ENCODE measurements at regions not wholly inside any gene's neighbourhood (a gene's known extent, or its start where the extent isn't known, plus 50 kb on each side); places are given as distances from the start of the nearest gene placed in this dataset.

- DNase-seq (ENCODE audit: extremely low read depth in 1 of 2, low read depth in 1 of 2), result no peak
These were observed 460.8 kb downstream of the TAF11L14 start for GRCh38 chr5:18095061-18095460.

DNA sequence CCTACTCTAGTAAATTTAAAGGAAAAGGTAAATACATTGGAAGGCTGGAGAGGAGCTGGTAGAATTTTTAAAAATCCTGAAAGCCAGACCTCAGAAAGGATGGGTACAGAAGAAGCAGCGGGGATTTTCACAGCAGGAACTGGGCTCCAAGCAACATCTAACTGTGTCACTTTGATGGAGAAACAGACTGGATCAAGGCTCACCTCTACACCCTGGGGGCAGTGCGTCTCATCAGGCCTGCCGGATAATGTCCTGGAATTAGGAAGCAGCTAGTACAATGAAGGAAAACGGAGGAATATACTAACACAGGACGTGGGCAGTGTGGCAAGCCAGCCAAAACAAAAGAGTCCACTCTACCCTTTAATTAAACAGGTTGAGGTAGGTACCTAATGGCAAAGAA, 463.6 kb downstream of the TAF11L14 start:
- no peak for DNase-seq (ENCODE audit: extremely low read depth in 1 of 2, low read depth in 1 of 2)

GRCh38 chr5:18098691-18099090, 464.4 kb downstream of the TAF11L14 start:
- no peak for DNase-seq (ENCODE audit: extremely low read depth in 1 of 2, low read depth in 1 of 2)

- no peak for DNase-seq (ENCODE audit: extremely low read depth in 1 of 2, low read depth in 1 of 2)
These were observed 465.0 kb downstream of the TAF11L14 start for GRCh38 chr5:18099261-18099660.

GRCh38 chr5:18101532-18101931, 467.3 kb downstream of the TAF11L14 start:
- no peak for DNase-seq (ENCODE audit: extremely low read depth in 1 of 2, low read depth in 1 of 2)

GRCh38 chr5:18102733-18103132, 468.5 kb downstream of the TAF11L14 start:
- no peak for DNase-seq (ENCODE audit: extremely low read depth in 1 of 2, low read depth in 1 of 2)

DNA sequence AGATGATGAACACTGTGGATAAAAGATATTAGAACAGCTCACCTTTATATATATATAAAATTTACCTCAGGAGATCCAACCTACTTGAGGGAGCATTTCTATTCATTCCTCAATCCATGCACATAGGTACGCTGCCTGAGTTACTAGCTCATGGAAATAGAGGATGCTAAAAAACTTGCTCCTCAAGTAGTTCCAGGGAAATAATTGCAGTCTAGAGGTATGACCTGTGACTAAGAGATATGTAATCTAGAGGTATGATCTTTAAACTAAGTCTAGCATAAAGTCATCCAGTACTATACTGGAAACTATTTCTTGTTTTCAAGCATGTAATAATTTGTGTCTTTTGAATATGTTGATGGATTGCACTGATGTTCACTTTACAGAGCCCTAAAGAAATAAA, 471.2 kb downstream of the TAF11L14 start:
- no peak for DNase-seq (ENCODE audit: extremely low read depth in 1 of 2, low read depth in 1 of 2)

DNA sequence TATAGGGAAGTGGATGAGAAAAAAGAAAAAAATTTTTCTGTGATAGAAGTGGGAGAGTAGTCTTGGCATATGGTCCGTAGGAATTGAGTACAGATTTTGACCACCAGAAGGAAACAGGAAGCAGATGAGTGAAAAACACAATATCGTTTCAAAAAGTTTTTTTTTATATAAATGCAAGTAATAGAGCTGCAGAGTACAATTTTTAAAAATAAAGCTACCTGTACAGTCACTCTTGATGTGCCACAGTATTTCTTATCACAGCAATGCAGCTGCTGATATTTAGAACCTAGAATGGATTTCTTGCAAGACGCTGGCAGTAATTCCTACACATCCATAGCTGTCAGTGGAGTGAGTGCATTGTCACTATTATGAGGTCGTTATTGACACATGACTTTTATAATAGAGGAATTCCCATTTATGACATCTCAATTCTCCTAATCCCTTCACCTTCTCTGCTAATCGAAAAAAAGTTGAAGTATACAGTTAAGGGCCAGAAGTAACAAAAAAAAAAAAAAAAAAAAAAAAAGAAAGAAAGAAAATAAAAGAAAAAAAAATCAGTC, 477.7 kb downstream of the TAF11L14 start:
- no peak for DNase-seq (ENCODE audit: extremely low read depth in 1 of 2, low read depth in 1 of 2)

GRCh38 chr5:18113721-18114120, 479.5 kb downstream of the TAF11L14 start:
- no peak for DNase-seq (ENCODE audit: extremely low read depth in 1 of 2, low read depth in 1 of 2)

DNA sequence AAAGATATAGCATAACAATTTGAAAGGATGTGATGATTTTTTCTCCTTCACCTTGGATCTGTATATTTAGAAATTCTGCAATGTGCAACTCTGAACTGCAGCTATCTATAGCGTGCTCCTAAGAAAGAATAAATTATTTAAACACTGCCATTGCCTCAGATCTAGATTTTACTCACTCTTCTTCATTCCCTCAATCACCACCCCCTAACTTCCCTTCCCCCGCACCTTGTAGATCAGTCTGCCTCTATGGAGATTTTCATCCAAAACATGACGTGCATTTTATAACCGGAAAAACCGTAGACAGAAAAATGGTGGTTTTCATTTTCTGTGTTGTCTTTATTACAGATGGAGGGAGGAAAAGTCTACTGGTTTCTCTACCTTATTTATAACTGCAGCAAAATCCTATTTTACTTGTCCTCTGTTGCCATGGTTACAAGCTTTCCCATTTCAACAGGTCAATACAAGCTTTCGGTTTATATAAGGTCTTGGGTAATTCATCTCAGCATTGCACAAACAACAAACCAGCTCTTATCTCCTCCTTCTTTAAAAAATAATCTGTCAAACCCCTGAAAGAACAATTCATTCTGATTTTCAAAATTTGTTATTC, 480.0 kb downstream of the TAF11L14 start:
- no peak for DNase-seq (ENCODE audit: extremely low read depth in 1 of 2, low read depth in 1 of 2)

DNA sequence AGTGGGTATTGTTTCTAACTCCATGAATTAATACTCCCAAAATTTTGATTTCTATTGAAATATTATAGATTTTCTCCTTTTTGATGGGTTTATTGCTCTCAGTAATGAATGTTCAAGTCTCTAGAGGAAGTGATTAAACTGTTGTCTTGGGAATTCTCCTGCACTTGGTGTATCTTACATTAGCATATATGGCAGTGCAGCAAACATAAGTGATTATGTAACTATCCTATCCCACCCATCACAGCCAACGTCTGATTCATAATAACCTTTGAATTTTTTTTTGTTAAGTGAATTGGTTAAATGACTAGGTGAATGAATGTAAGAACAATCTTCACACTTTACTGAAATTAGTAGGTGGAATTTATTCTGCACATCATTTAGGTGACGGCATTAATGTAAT, 483.7 kb downstream of the TAF11L14 start:
- DNase-seq (ENCODE audit: extremely low read depth in 1 of 2, low read depth in 1 of 2), result no peak

- no peak for DNase-seq (ENCODE audit: extremely low read depth in 1 of 2, low read depth in 1 of 2)
These were observed 485.0 kb downstream of the TAF11L14 start for GRCh38 chr5:18119156-18119785.

DNA sequence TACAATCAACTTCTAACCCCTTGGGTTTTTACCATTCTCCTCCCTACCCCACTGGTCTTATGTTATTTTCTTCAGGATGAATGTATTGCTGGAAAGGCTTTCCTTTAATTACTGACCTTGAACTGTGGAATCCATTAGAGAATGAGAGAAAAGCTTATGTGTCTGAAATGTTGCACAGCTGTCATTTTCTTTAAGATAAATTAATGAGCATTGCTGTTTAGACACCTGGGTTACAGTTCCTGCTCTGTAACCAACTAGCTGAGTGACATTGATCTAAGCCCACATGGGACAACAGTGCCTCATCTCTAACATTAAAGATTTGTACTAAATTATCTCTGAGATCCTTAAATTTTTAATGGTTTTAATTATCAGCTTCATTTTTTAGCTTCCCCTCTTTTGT, 507.0 kb downstream of the TAF11L14 start:
- no peak for DNase-seq (ENCODE audit: extremely low read depth in 1 of 2, low read depth in 1 of 2)

DNA sequence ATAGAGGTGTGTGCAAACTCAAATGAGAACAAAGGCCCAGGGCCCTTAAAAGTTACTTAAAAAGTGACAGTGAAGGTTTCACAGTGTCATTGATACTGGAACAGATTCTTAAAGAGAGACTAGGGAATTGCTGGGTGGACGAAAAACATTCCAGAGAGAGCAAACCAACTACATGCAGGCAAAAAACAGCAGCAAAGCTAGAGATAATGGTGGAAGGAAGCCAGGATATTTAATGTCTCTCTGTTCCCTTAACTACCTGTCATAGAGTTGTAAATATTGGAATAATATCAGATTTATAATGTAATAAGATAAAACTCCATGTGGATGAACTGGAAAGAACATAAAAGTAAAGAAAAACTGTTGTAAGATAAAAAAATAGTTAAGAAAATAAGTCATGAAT, 508.6 kb downstream of the TAF11L14 start:
- no peak for DNase-seq (ENCODE audit: extremely low read depth in 1 of 2, low read depth in 1 of 2)

DNA sequence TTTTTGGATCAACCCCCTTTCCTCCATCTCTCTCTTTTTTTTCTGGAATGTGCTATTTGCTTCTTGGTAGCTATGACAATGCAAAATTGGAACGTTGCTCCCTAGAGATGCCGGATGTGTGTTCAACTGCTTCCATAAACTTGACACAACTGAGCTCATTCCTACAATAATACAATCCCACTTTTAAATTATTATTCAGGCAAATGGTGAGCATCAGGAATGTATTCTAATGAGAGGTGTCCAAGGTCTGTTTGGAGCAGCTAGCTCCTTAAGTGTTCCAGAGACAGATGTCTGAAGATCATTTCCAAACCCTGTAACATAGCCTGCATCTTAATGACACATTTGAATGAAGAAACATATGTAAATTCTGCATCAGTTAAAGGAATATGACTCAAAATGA, 518.4 kb downstream of the TAF11L14 start:
- DNase-seq (ENCODE audit: extremely low read depth in 1 of 2, low read depth in 1 of 2), result no peak

DNA sequence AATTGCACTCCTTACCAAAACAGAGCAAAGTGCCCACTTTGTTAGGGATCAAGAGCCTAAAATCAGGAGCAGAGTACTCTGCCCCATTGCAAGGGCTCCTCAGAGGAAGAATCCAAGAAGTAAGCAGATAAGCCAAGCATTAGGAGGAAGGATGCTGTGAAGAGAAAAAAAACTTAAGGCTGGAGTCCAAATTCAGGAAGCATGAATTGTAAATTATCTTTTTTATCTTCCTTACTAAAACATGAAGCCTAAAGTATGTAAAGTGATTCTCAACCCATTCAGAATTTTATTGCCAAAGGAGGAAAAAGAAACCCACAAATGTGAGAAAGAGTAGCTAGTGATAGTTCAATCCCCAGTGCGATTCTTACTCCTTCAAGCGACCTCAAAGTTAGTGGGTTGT, 523.9 kb downstream of the TAF11L14 start:
- DNase-seq (ENCODE audit: extremely low read depth in 1 of 2, low read depth in 1 of 2), result no peak

- DNase-seq (ENCODE audit: extremely low read depth in 1 of 2, low read depth in 1 of 2), result no peak
These were observed 525.1 kb downstream of the TAF11L14 start for GRCh38 chr5:18159331-18159730.

- no peak for DNase-seq (ENCODE audit: extremely low read depth in 1 of 2, low read depth in 1 of 2)
These were observed 537.4 kb downstream of the TAF11L14 start for GRCh38 chr5:18171684-18172083.

DNA sequence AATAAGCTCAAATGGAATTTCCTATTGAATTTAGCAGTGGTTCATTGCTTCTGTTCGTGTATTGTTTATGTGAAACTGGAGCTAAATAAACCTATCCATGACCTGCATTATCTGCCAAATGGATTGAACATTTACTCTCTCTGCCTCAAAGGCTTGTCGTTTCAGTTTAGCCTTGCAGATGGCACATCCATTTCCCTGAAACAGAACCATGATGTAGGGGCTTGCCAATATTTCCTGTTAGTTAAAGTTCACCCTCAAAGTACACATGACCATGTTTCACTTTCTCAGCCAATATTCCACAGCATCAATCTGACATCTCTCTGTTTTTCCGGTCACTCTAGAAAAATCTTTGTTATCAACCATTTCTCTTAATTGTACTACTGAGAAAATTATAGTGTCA, 545.3 kb downstream of the TAF11L14 start:
- no peak for DNase-seq (ENCODE audit: extremely low read depth in 1 of 2, low read depth in 1 of 2)

DNA sequence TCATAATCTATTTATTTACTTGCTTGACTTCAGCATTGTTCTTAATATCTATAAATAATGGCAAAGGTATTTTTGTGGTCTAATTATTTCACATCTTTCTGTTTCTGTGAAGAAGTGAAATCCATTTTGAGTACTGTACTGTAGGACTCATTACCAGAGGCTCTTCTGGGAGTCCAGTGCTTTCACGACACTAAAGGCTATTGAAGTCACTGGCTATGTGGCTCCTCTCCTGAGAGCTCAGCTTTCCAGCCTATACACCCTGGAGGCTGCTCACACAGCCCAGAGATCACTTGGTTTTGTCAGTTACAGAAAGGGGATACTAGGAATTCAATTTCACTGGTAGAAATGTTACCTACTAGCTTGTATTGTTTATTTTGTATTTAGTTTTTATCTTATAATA, 547.3 kb downstream of the TAF11L14 start:
- no peak for DNase-seq (ENCODE audit: extremely low read depth in 1 of 2, low read depth in 1 of 2)

DNA sequence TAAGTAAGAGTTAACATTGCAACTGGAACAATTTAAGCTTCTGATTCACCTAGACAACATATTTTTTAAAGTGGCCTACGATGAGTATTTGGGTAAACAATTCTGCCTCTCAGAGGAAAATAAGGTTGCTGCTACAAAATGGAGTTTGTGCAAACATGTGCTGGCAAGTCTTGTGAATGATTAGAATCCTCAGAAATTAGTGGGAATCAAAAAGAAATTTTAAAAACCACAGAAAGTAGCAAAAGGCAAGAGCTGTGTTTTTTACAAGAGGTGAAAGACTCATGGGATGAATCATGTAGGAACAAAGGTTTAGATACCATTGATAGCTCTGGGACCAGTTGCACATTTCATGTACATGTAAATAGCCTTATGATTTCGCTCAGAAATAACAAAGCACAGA, 561.6 kb downstream of the TAF11L14 start:
- DNase-seq (ENCODE audit: extremely low read depth in 1 of 2, low read depth in 1 of 2), result no peak

DNA sequence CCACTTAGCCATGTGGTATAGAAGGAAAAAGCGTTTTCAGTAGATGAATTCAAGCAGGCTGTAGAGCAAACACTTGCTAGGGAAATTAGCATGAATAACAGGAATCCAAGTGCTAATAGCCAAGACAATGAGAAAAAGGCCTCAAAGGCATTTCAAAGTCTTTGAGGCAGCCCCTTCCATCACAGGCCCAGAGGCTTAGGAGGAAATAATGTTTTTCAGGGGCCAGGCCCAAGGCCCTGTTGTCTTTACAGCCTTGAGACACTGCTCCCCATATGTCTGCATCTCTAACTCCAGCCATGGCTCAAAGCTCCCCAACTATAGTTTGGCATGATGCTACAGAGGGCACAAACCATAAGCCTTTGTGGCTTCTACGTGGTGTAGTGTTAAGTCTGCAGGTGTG, 563.5 kb downstream of the TAF11L14 start:
- no peak for DNase-seq (ENCODE audit: extremely low read depth in 1 of 2, low read depth in 1 of 2)

GRCh38 chr5:18202164-18202563, 567.9 kb downstream of the TAF11L14 start:
- DNase-seq (ENCODE audit: extremely low read depth in 1 of 2, low read depth in 1 of 2), result no peak
